ENCODE measurements at regions not wholly inside any gene's neighbourhood (a gene's known extent, or its start where the extent isn't known, plus 50 kb on each side); places are given as distances from the start of the nearest gene placed in this dataset.

GRCh38 chr6:113338644-113339043 is 518.5 kb upstream of the MARCKS start:
- DNase-seq (ENCODE audit: low spot score), result no peak

DNA sequence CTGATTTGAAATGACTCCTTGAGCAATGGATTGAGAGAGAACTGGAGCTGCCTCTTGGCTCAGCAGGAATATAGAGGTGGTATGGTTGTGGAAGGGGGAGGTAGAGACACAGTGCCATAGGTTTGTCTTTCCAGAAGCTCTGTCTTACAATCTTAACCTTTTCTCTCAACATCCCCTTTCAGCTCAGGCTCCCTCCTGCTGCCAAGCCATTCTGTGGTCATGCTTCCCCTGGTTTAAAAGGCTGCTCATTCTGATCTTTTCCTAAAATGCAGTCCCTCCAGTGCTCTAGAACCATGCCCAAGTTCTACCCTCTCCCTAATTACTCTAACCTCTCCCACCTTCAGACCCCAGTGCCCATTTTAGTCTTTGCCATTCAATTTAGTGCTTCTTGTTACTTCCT is 517.9 kb upstream of the MARCKS start:
- no peak for DNase-seq (ENCODE audit: low spot score)

GRCh38 chr6:113340371-113340770 is 516.8 kb upstream of the MARCKS start:
- DNase-seq (ENCODE audit: low spot score), result no peak

GRCh38 chr6:113343940-113344339 is 513.2 kb upstream of the MARCKS start:
- DNase-seq (ENCODE audit: low spot score), result no peak

GRCh38 chr6:113344969-113345368 is 512.2 kb upstream of the MARCKS start:
- DNase-seq (ENCODE audit: low spot score), result no peak

- peak; percentile 57 for DNase-seq (ENCODE audit: low spot score)
Observed at GRCh38 chr6:113347436-113347835, 509.7 kb upstream of the MARCKS start.

- no peak for DNase-seq (ENCODE audit: low spot score)
Observed at GRCh38 chr6:113350461-113350860, 506.7 kb upstream of the MARCKS start.

- DNase-seq (ENCODE audit: low spot score), result no peak
Observed at GRCh38 chr6:113351173-113351834, 505.8 kb upstream of the MARCKS start.

GRCh38 chr6:113352029-113352801 is 504.9 kb upstream of the MARCKS start:
- DNase-seq (ENCODE audit: low spot score), result peak; percentile 50

DNA sequence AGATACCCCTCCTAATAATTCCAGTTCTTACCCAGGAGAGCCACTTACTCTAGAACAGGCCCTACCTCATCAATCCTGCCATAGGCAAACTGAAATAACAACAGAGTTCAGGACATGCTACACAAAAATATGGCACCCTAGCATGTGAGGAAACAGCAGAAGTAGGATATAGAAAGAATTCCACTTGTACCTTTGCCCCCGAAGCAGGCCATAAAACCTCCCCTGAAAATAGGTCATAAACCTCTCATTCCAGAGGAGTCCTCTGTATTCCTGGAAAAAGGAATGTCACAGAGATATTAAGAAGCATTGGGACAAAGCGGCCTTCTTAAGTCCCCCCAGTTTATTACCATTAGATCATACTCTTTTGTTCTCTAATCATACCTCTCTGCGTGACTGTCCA is 504.3 kb upstream of the MARCKS start:
- DNase-seq (ENCODE audit: low spot score), result no peak

DNA sequence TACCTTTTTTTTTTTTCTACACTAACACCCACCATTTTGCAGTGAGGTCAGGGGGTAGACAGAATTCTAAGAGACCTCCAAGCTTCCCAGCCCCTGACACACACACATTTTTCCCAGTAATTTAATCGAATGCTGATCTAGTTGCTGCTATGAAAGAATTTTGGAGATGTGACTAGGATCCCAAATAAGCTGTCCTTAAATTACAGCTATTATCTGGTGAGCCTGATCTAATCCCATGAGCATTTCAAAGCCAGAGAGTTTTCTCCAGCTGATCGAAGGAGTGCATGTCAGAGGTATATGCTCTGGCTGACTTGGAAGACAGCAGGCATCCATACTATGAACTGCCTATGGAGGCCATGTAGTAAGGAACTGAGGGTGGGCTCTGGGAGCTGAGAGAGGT is 503.8 kb upstream of the MARCKS start:
- no peak for DNase-seq (ENCODE audit: low spot score)

DNA sequence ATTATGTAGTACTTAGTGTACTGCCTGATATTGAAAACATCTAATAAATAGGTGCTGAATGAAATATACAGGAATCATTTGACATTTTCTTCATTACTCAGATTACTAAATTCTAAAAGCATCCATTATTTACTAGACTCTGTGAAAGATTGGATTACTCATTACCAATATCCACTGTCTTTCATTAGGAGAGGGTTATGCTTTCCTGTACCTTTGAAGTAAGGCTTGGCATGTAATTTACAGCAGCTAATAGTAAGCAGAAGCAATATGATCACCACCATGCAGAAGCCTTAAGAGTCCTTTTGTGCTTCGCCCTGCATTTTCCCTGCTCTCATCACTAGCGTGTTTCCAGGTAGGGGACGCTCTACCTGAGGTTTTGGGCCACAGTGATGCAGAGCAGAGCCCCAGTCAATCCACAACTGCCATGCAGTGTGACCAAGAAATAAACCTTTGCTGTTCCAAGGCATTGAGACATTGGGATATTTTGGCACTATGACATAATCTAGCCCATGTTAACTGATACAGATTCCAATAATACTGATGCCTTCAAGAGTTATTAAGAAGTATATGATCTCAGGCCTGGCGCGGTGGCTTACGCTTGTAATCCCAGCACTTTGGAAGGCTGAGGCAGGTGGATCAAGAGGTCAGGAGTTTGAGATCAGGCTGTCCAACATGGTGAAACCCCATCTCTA is 502.8 kb upstream of the MARCKS start:
- no peak for DNase-seq (ENCODE audit: low spot score)

- no peak for DNase-seq (ENCODE audit: low spot score)
Observed at GRCh38 chr6:113356139-113356538, 501.0 kb upstream of the MARCKS start.

DNA sequence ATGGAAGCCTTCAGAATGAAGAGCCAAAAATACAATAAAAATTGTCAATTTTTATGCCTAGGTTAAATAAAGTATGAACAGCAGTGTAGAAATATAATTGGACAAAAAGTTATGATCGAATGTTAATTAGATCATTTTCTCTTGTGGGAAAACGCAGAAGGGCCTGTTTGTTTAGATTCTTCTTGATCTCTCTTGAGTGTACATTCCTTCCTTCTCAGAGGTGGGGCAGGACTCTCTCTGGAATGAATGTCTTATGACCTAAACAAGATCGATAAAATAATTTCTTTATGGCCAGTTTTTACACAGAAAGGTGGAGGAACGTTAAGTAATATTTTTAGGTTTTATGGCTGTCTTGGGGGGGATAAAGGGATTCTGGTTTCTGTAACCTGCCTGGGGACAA is 500.1 kb upstream of the MARCKS start:
- DNase-seq (ENCODE audit: low spot score), result no peak

DNA sequence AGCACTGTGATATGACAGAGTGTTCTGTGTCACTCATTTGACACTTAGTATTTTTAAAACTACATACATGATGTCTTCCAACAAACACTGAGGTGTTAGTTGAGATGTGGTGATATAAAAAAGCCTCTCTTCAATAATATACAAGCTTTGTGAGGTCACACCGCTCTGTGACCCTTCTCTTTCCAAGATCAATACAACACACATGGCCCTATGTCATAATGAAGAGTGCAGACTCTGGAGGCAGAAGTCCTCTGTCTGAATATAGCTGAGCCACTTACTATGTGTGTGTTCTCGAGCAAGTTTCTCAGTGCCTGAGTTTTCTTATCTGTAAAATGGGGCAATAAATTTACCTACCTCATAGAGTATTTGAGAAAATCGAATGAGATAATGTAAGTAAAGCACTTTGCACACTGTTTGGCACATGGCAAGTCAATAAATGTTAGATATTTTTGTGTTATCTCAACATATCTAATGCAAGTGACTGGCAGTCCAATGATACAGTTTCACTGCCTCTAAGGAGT is 499.0 kb upstream of the MARCKS start:
- DNase-seq (ENCODE audit: low spot score), result no peak

DNA sequence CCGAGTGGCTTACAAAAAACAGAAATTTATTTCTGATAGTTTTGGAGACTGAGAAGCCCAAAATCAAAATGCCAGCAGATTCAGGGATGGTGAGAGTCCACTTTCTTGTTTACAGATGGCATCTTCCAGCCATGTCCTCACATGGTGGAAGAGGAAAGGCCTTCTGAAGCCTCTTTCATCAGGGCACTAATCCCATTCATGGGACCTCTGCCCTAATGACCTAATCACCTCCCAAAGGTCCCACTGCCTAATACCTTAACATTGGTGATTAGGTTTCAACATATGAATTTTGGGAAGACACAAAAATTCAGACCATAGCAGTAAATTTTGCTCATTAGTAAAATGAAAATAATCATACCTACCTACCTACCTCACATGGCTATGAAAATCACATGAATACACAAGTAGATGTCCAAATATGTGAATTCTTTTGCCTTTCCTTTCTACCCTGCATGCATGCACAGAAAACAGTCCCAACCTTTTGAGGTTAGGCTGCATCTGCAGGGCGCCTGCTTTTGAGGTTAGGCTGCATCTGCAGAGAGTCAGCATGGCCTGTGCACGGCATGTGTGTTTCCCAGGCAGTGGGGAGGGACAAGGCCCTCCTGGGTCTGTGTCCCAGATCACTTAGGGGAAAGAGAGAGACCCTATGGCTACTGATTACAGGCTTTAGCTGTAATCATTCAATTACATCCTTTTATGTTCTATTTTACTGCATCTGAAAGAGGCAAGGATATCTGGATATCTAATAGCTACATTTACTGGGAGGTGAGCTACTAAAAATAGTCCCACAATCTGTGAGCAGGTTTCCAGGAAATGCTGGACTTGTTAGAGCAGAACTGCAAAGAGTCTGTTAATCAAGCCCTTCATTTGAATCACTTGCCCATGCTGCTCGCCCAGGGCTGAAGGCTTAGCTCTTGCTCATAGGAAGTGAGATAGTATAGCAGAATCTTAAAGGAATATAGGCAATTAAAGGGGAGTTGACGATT is 497.7 kb upstream of the MARCKS start:
- no peak for DNase-seq (ENCODE audit: low spot score)

DNA sequence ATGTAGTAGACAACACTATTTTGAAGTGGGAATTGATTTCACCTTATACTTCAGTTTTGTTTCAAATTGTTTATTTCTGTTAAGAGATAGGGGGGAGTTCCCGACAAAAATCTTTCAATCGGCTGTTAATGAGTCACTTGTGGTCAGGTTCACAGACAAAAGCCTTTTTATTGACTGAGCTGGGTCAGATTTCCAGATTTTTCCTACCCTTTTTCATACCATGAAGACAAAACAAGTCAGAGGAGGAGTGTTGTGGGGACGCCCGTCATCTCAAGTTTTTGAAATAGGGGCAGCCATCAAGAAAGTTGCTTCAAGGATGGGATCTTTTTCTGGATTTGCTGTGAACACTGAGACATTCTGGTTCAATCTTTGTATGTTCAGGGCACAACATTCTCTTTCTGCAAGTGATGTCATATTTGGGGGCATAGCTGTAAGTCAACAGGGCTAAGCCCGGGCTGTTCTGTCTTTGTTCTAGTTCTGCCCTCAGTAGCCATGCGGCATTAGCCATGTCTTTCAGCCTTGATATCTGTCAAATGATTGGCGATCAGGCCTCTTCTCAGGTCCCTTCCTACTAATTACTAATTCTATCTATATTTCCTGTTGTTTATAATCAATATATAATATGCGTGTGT is 496.0 kb upstream of the MARCKS start:
- DNase-seq (ENCODE audit: low spot score), result no peak

DNA sequence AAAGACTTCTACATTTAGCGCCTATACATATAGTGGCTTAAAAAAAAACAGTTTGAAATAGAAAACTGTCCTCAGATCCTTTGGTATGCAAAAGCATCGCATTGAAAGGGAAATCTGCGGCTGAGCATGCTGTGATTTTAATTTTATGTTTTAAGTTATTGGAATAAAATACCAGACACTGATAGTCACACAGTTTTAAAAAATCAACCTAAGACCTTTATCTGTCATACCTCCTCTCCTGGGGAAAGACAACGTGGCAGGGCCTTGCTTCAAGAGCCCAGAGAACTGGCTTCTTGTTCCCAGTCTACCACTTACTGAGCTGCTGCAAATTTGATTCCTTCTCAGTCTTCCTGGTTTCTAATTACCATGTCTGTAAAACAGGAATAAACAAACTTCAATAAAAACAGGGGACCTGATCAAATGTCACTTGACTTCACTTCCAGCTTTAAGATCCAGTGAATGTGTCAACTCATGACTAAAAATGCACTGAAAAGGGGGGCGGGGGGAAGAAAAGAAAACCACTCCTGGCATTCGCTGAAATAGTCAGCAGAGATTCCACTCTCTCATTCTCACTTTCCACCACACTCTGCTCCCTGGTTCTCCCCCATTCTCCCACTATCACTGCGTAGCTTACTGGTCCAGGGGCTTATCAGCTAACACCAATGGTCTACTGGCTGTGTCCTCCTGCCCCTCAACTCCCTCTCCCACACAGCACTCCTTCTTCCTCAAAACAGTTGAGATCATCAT is 494.7 kb upstream of the MARCKS start:
- no peak for DNase-seq (ENCODE audit: low spot score)

GRCh38 chr6:113363048-113363798 is 493.9 kb upstream of the MARCKS start:
- no peak for DNase-seq (ENCODE audit: low spot score)

Measured in umbilical cord (tissue), 1 donor.